Spleen (tissue), 7 donors: ENCODE measurements at regions not wholly inside any gene's neighbourhood (a gene's known extent, or its start where the extent isn't known, plus 50 kb on each side); places are given as distances from the start of the nearest gene placed in this dataset.

Experiments
- POLR2AphosphoS5 ChIP-seq, 3 donors: sonication (generic); formaldehyde crosslinking; IDR thresholded peaks; one replicate each; pipeline ENCODE4 v1.5.1; 2017; ENCODE audit warnings: antibody characterized with exemption in 3 of 3
- TF ChIP-seq, protein P1 (sequence below), 11 experiments: fragments of 200-600 bp in 7 of 11; fragments of 450-650 bp in 4 of 11; sonication (generic) in 4 of 11; IDR thresholded peaks in 8 of 11; conservative IDR thresholded peaks in 3 of 11; 1 replicate in 7 of 11; 2 replicates in 4 of 11; pipeline versions ENCODE4 v1.4.0 to v1.8.0; 2016 to 2021; ENCODE audit warnings: antibody characterized with exemption in 11 of 11, inconsistent platforms in 4 of 11, mild to moderate bottlenecking in 1 of 11
- donor health status: DM: no; HTN: no; CAD: no; lungs with moderate emphysema.
- donor health status: DM: no; HTN: no; CAD: no.
- donor health status: DM: no; HTN: no; CAD: no.

DNA sequence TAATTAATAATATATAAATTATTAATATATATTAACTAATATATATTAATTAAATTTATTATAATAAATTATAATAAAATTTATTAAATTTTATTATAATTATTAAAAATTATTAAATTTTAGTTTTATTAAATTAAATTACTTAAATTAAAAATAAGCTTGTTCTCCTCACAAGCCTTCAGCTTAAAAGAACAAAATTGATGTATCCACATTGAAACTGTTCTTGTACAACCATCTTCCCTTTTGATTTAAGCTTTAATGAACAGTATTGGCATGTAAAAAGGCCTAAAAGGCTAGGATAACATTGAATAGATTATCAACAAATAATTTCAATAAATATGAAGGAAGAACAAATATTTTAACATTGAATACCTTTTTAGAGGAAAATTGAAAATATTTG lies 62.4 kb upstream of the XIRP2 start:
- TF ChIP-seq, protein P1, sequence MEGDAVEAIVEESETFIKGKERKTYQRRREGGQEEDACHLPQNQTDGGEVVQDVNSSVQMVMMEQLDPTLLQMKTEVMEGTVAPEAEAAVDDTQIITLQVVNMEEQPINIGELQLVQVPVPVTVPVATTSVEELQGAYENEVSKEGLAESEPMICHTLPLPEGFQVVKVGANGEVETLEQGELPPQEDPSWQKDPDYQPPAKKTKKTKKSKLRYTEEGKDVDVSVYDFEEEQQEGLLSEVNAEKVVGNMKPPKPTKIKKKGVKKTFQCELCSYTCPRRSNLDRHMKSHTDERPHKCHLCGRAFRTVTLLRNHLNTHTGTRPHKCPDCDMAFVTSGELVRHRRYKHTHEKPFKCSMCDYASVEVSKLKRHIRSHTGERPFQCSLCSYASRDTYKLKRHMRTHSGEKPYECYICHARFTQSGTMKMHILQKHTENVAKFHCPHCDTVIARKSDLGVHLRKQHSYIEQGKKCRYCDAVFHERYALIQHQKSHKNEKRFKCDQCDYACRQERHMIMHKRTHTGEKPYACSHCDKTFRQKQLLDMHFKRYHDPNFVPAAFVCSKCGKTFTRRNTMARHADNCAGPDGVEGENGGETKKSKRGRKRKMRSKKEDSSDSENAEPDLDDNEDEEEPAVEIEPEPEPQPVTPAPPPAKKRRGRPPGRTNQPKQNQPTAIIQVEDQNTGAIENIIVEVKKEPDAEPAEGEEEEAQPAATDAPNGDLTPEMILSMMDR (IDR thresholded peaks at IDR 0.05 in 8 of 11, conservative IDR thresholded peaks at IDR 0.05 in 3 of 11) = no peak
- TF ChIP-seq POLR2AphosphoS5 (IDR thresholded peaks at IDR 0.05) = no peak
